HCT116 (cell line): ENCODE measurements at regions not wholly inside any gene's neighbourhood (a gene's known extent, or its start where the extent isn't known, plus 50 kb on each side); places are given as distances from the start of the nearest gene placed in this dataset.

Experiments used
- ATAC-seq: fragments of 200-7000 bp; cut with Tn5 transposase; 2 replicates; pipeline ENCODE4 v1.9.1; 2020; ENCODE audit warnings: mild to moderate bottlenecking, moderate library complexity
- BruUV-seq: library from RNA; stranded (reverse); fragments of 400-500 nt; replicated peaks from 2 replicates; lab custom pipeline; 2021; lab: Mats Ljungman, UMichigan
- CTCF ChIA-PET: fragments of 300-600 bp; sonication (Branson Sonifier 250); formaldehyde crosslinking; loops from one replicate; lab custom pipeline; 2021; ENCODE audit warnings: antibody characterized with exemption; lab: Charles Lee
- POLR2A ChIA-PET: fragments of 300-600, 350-600 bp; sonication (Branson Sonifier 250); formaldehyde crosslinking; loops from one replicate; lab custom pipeline; 2021; ENCODE audit warnings: antibody characterized with exemption; lab: Charles Lee
- RAD21 ChIA-PET, 2 experiments: fragments of 300-600 bp; sonication (Branson Sonifier 250); formaldehyde crosslinking; loops; one replicate each; lab custom pipeline; 2023; ENCODE audit warnings: low total read pairs in 2 of 2; ENCODE audit not compliant: uncharacterized antibody in 2 of 2, unreplicated experiment in 2 of 2, low non-redundant PET in 1 of 2; lab: Charles Lee
- DNase-seq: peaks from one replicate; pipeline ENCODE4 v3.0.0-alpha.2; 2010; ENCODE audit warnings: low read depth, low spot score
- H2AFZ ChIP-seq: fragments of 200-600 bp; shearing (Covaris generic), sonication (generic); 2 replicates; pipeline ENCODE4 v1.6.1; 2017; ENCODE audit warnings: low read depth, mixed run types, mixed read lengths, antibody characterized with exemption, low read length; ENCODE audit not compliant: poor library complexity, severe bottlenecking
- H3K27ac ChIP-seq: 2 replicates; pipeline ENCODE4 v1.5.1; 2012; ENCODE audit warnings: low read depth, low read length
- H3K27me3 ChIP-seq: fragments of 200-600 bp; sonication (generic); 2 replicates; pipeline ENCODE4 v1.6.1; 2016; ENCODE audit warnings: mixed run types, low read length, mixed read lengths; ENCODE audit not compliant: insufficient read depth
- H3K36me3 ChIP-seq, 2 experiments: fragments of 200-500 bp in 1 of 2; fragments of 200-600 bp in 1 of 2; sonication (Bioruptor generic) in 1 of 2; sonication (generic) in 1 of 2; 2 replicates each; pipeline versions ENCODE4 v1.5.1 to v1.6.1; 2014 to 2016; ENCODE audit warnings: low read length in 2 of 2, inconsistent platforms in 1 of 2, mixed read lengths in 1 of 2, mixed run types in 1 of 2; ENCODE audit not compliant: insufficient read depth in 2 of 2, control insufficient read depth in 1 of 2
- H3K4me1 ChIP-seq, 2 experiments: fragments of 200-600 bp in 1 of 2; sonication (generic) in 1 of 2; 2 replicates each; pipeline versions ENCODE4 v1.5.1 to v1.6.1; 2012 to 2017; ENCODE audit warnings: low read length in 2 of 2, inconsistent platforms in 1 of 2, mild to moderate bottlenecking in 1 of 2, mixed read lengths in 1 of 2, mixed run types in 1 of 2, moderate library complexity in 1 of 2; ENCODE audit not compliant: insufficient read depth in 2 of 2, control insufficient read depth in 1 of 2
- H3K4me2 ChIP-seq: fragments of 200-600 bp; sonication (generic); 2 replicates; pipeline ENCODE4 v1.6.1; 2017; ENCODE audit warnings: mixed run types, low read length, mixed read lengths
- H3K4me3 ChIP-seq, 2 experiments: fragments of 200-600 bp in 1 of 2; sonication (generic) in 1 of 2; replicated peaks in 1 of 2; 2 replicates each; pipeline ENCODE4 v1.5.1; 2011 to 2016; ENCODE audit warnings: low read length in 2 of 2, control low read depth in 1 of 2, low read depth in 1 of 2, mild to moderate bottlenecking in 1 of 2, mixed read lengths in 1 of 2, mixed run types in 1 of 2
- H3K79me2 ChIP-seq: fragments of 200-600 bp; sonication (generic); 2 replicates; pipeline ENCODE4 v1.6.1; 2017; ENCODE audit warnings: mild to moderate bottlenecking, mixed run types, low read length, moderate library complexity, mixed read lengths; ENCODE audit not compliant: insufficient read depth
- H3K9ac ChIP-seq: fragments of 200-600 bp; sonication (generic); 2 replicates; pipeline ENCODE4 v1.6.1; 2016; ENCODE audit warnings: low read length, mixed read lengths
- H3K9me2 ChIP-seq: fragments of 200-600 bp; sonication (generic), shearing (Covaris generic); 2 replicates; pipeline ENCODE4 v1.6.1; 2017; ENCODE audit warnings: mixed run types, mild to moderate bottlenecking, moderate library complexity; ENCODE audit not compliant: insufficient read depth
- H3K9me3 ChIP-seq, 2 experiments: fragments of 200-500 bp in 1 of 2; fragments of 200-600 bp in 1 of 2; sonication (Bioruptor generic) in 1 of 2; sonication (generic) in 1 of 2; 2 replicates each; pipeline ENCODE4 v1.6.1; 2014 to 2017; ENCODE audit warnings: low read length in 2 of 2, mixed read lengths in 2 of 2, inconsistent platforms in 1 of 2, low read depth in 1 of 2, mild to moderate bottlenecking in 1 of 2, mixed run types in 1 of 2, moderate library complexity in 1 of 2; ENCODE audit not compliant: control insufficient read depth in 1 of 2, insufficient read depth in 1 of 2
- H4K20me1 ChIP-seq: fragments of 200-600 bp; sonication (generic), shearing (Covaris generic); 2 replicates; pipeline ENCODE4 v1.6.1; 2017; ENCODE audit warnings: mixed run types, mild to moderate bottlenecking, moderate library complexity; ENCODE audit not compliant: insufficient read depth
- ELF1 ChIP-seq: IDR thresholded peaks from 2 replicates; pipeline ENCODE4 v1.6.1; 2012; ENCODE audit warnings: low read depth, borderline replicate concordance
- EZH2 ChIP-seq: fragments of 200-600 bp; sonication (generic); IDR thresholded peaks from 2 replicates; pipeline ENCODE4 v1.6.1; 2017; ENCODE audit warnings: antibody characterized with exemption, mixed run types
- FOSL1 ChIP-seq: IDR thresholded peaks from 2 replicates; pipeline ENCODE4 v1.6.1; 2012; ENCODE audit warnings: low read depth
- JUND ChIP-seq: IDR thresholded peaks from 2 replicates; pipeline ENCODE4 v1.6.1; 2012
- POLR2AphosphoS5 ChIP-seq: IDR thresholded peaks from 2 replicates; pipeline ENCODE4 v1.6.1; 2011; ENCODE audit warnings: mild to moderate bottlenecking, low read depth, low read length, moderate library complexity
- RAD21 ChIP-seq: IDR thresholded peaks from 2 replicates; pipeline ENCODE4 v1.6.1; 2012; ENCODE audit warnings: low read depth, mild to moderate bottlenecking
- SIN3A ChIP-seq: IDR thresholded peaks from 2 replicates; pipeline ENCODE4 v1.6.1; 2012; ENCODE audit warnings: low read depth
- SRF ChIP-seq: IDR thresholded peaks from 2 replicates; pipeline ENCODE4 v1.6.1; 2012; ENCODE audit warnings: low read depth
- ZFX ChIP-seq: fragments of 450-650 bp; IDR thresholded peaks from 2 replicates; pipeline ENCODE4 v1.6.1; 2017
- intact Hi-C: fragments of 100-400 bp; cut with micrococcal nuclease; formaldehyde crosslinking; loops from 2 replicates; pipeline ENCODE4 v1.10.0; 2022
- TF ChIP-seq, protein P1 (sequence below), 3 experiments: fragments of 200-600 bp in 1 of 3; sonication (generic) in 1 of 3; IDR thresholded peaks in 2 of 3; conservative IDR thresholded peaks in 1 of 3; 2 replicates each; pipeline ENCODE4 v1.5.1; 2012 to 2017; ENCODE audit warnings: low read depth in 2 of 3, low read length in 2 of 3, antibody characterized with exemption in 1 of 3, borderline replicate concordance in 1 of 3, control low read depth in 1 of 3, mild to moderate bottlenecking in 1 of 3, mixed read lengths in 1 of 3, mixed run types in 1 of 3, moderate library complexity in 1 of 3; ENCODE audit not compliant: insufficient read depth in 1 of 3
- TF ChIP-seq, protein P2 (sequence below): IDR thresholded peaks from 2 replicates; pipeline ENCODE4 v1.6.1; 2011; ENCODE audit warnings: mild to moderate bottlenecking, low read length, moderate library complexity; ENCODE audit not compliant: insufficient replicate concordance; ENCODE audit errors: extremely low read depth
- TF ChIP-seq, protein P3 (sequence below): IDR thresholded peaks from 2 replicates; pipeline ENCODE4 v1.6.1; 2012

DNA sequence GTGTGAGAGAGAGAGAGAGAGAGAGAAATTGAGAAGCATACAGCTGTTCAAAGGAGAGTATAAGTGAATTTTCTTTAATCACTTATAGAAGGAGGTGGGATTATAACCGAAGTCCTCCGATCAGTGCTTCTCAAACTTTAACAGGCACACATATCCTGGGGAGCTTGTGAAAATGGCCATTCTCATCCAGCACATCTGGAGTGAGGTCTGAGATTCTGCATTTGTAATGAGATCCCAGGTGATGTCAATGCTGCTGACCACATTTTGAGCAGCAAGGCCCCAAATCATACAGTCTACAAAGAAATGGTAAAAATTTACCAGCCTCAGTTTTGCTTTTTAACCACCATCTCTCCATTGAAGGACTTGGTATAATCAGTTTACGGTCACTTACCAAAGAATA, 219.0 kb downstream of the PTEN start:
- no TSS peak for BruUV-seq
- no peak for TF ChIP-seq EZH2
- no peak for TF ChIP-seq SRF
- TF ChIP-seq, protein P1, sequence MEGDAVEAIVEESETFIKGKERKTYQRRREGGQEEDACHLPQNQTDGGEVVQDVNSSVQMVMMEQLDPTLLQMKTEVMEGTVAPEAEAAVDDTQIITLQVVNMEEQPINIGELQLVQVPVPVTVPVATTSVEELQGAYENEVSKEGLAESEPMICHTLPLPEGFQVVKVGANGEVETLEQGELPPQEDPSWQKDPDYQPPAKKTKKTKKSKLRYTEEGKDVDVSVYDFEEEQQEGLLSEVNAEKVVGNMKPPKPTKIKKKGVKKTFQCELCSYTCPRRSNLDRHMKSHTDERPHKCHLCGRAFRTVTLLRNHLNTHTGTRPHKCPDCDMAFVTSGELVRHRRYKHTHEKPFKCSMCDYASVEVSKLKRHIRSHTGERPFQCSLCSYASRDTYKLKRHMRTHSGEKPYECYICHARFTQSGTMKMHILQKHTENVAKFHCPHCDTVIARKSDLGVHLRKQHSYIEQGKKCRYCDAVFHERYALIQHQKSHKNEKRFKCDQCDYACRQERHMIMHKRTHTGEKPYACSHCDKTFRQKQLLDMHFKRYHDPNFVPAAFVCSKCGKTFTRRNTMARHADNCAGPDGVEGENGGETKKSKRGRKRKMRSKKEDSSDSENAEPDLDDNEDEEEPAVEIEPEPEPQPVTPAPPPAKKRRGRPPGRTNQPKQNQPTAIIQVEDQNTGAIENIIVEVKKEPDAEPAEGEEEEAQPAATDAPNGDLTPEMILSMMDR (IDR thresholded peaks at IDR 0.05 in 2 of 3, conservative IDR thresholded peaks at IDR 0.05 in 1 of 3; ENCODE audit: borderline replicate concordance in 1 of 3, insufficient read depth in 1 of 3, low read depth in 2 of 3, low read length in 2 of 3) = no peak
- TF ChIP-seq ZFX = no peak
- TF ChIP-seq, protein P2, sequence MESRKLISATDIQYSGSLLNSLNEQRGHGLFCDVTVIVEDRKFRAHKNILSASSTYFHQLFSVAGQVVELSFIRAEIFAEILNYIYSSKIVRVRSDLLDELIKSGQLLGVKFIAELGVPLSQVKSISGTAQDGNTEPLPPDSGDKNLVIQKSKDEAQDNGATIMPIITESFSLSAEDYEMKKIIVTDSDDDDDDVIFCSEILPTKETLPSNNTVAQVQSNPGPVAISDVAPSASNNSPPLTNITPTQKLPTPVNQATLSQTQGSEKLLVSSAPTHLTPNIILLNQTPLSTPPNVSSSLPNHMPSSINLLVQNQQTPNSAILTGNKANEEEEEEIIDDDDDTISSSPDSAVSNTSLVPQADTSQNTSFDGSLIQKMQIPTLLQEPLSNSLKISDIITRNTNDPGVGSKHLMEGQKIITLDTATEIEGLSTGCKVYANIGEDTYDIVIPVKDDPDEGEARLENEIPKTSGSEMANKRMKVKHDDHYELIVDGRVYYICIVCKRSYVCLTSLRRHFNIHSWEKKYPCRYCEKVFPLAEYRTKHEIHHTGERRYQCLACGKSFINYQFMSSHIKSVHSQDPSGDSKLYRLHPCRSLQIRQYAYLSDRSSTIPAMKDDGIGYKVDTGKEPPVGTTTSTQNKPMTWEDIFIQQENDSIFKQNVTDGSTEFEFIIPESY = no peak
- no peak for TF ChIP-seq SIN3A
- no peak for TF ChIP-seq ELF1
- no peak for TF ChIP-seq JUND
- TF ChIP-seq POLR2AphosphoS5 = no peak
- TF ChIP-seq RAD21 = no peak
- TF ChIP-seq, protein P3, sequence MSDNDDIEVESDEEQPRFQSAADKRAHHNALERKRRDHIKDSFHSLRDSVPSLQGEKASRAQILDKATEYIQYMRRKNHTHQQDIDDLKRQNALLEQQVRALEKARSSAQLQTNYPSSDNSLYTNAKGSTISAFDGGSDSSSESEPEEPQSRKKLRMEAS = no peak
- TF ChIP-seq FOSL1 = no peak
- no peaks in the 10 kb centered on the region for H4K20me1 ChIP-seq
- POLR2A ChIA-PET = no interaction called here
- no peak overlapping the region for H3K9ac ChIP-seq
- ATAC-seq = no peak
- H3K9me2 ChIP-seq = no peaks in the 10 kb centered on the region
- H3K36me3 ChIP-seq = no peaks in the 10 kb centered on the region
- no peak for DNase-seq
- H3K27ac ChIP-seq = no peak overlapping the region
- H3K4me1 ChIP-seq = peaks cover 5 to 8% of the 10 kb centered on the region in 2 experiments; a peak in 2 of 4 replicates
- H3K79me2 ChIP-seq = no peaks in the 10 kb centered on the region
- no peaks in the 10 kb centered on the region for H3K9me3 ChIP-seq
- RAD21 ChIA-PET = no interaction called here
- CTCF ChIA-PET = no interaction called here
- intact Hi-C loops = no loop called here
- H2AFZ ChIP-seq = no peak overlapping the region
- H3K27me3 ChIP-seq = no peaks in the 10 kb centered on the region
- no peak overlapping the region for H3K4me2 ChIP-seq
- H3K4me3 ChIP-seq = no peak overlapping the region
